Loucy (cell line): ENCODE measurements at regions not wholly inside any gene's neighbourhood (a gene's known extent, or its start where the extent isn't known, plus 50 kb on each side); places are given as distances from the start of the nearest gene placed in this dataset.

Source experiments
- H2AFZ ChIP-seq: fragments of 200-600 bp; sonication (generic); 2 replicates; pipeline ENCODE4 v1.6.0; 2016; ENCODE audit warnings: antibody characterized with exemption, mild to moderate bottlenecking, low read length, moderate library complexity
- H3F3A ChIP-seq: fragments of 200-600 bp; 2 replicates; pipeline ENCODE4 v1.6.0; 2016; ENCODE audit warnings: antibody characterized with exemption, low read depth, mild to moderate bottlenecking
- H3K27me3 ChIP-seq: fragments of 200-600 bp; sonication (generic); 2 replicates; pipeline ENCODE4 v1.6.1; 2014; ENCODE audit warnings: low read length, mild to moderate bottlenecking; ENCODE audit not compliant: insufficient read depth, poor library complexity, severe bottlenecking
- H3K36me3 ChIP-seq: fragments of 200-600 bp; sonication (generic); 2 replicates; pipeline ENCODE4 v1.6.1; 2016; ENCODE audit warnings: low read length; ENCODE audit not compliant: insufficient read depth
- H3K4me1 ChIP-seq: fragments of 200-600 bp; sonication (generic); 2 replicates; pipeline ENCODE4 v1.5.1; 2014; ENCODE audit warnings: low read length, mild to moderate bottlenecking; ENCODE audit not compliant: insufficient read depth, poor library complexity, severe bottlenecking
- H3K4me2 ChIP-seq: fragments of 200-600 bp; sonication (generic); 2 replicates; pipeline ENCODE4 v1.6.0; 2014; ENCODE audit warnings: antibody characterized with exemption, low read length, low read depth, mild to moderate bottlenecking; ENCODE audit not compliant: poor library complexity, severe bottlenecking
- H3K4me3 ChIP-seq: fragments of 200-600 bp; sonication (generic); 2 replicates; pipeline ENCODE4 v1.5.1; 2014; ENCODE audit warnings: low read length, mild to moderate bottlenecking, mixed read lengths; ENCODE audit not compliant: poor library complexity, severe bottlenecking
- H3K79me2 ChIP-seq: fragments of 200-600 bp; sonication (generic); 2 replicates; pipeline ENCODE4 v1.6.1; 2014; ENCODE audit warnings: low read length; ENCODE audit not compliant: insufficient read depth
- H3K9ac ChIP-seq: fragments of 200-600 bp; sonication (generic); 2 replicates; pipeline ENCODE4 v1.6.0; 2014; ENCODE audit warnings: mild to moderate bottlenecking, low read depth, low read length, moderate library complexity; ENCODE audit not compliant: poor library complexity, severe bottlenecking
- H3K9me2 ChIP-seq: fragments of 200-600 bp; sonication (generic); replicated peaks from 2 replicates; pipeline ENCODE4 v1.6.1; 2016; ENCODE audit warnings: low read depth, low read length, mixed read lengths
- H3K9me3 ChIP-seq: fragments of 200-600 bp; sonication (generic); 2 replicates; pipeline ENCODE4 v1.6.1; 2014; ENCODE audit warnings: mild to moderate bottlenecking, antibody characterized with exemption, low read length, low read depth; ENCODE audit not compliant: insufficient read depth
- H4K20me1 ChIP-seq: fragments of 200-600 bp; sonication (generic); 2 replicates; pipeline ENCODE4 v1.6.0; 2014; ENCODE audit warnings: antibody characterized with exemption, low read length, mild to moderate bottlenecking; ENCODE audit not compliant: insufficient read depth, poor library complexity, severe bottlenecking
- CTCF ChIP-seq: fragments of 200-600 bp; sonication (generic); conservative IDR thresholded peaks from 2 replicates; pipeline ENCODE4 v1.5.1; 2014; ENCODE audit warnings: mild to moderate bottlenecking, antibody characterized with exemption, low read length
- EZH2phosphoT487 ChIP-seq: fragments of 200-600 bp; IDR thresholded peaks from 2 replicates; pipeline ENCODE4 v1.6.1; 2018; ENCODE audit warnings: antibody characterized with exemption, mild to moderate bottlenecking, moderate library complexity, borderline replicate concordance

GRCh38 chr3:22319446-22319845 lies 568.4 kb upstream of the ZNF385D start:
- Histone ChIP-seq H3K4me3 (no peak overlapping the region), H4K20me1 (no peaks in the 10 kb centered on the region), H3K9me2 (no peaks in the 10 kb centered on the region), H3K79me2 (no peaks in the 10 kb centered on the region), H3K36me3 (no peaks in the 10 kb centered on the region), H3K27me3 (no peaks in the 10 kb centered on the region), H3F3A (no peaks in the 10 kb centered on the region), H3K4me1 (no peaks in the 10 kb centered on the region), H2AFZ (no peak overlapping the region), H3K9ac (no peak overlapping the region), H3K9me3 (no peaks in the 10 kb centered on the region), H3K4me2 (no peak overlapping the region)
- no peak for TF ChIP-seq CTCF
- TF ChIP-seq EZH2phosphoT487 = no peak

- no peak overlapping the region for H3K4me3 ChIP-seq
- H3K79me2 ChIP-seq = no peaks in the 10 kb centered on the region
- no peaks in the 10 kb centered on the region for H4K20me1 ChIP-seq
- H3K9me2 ChIP-seq = no peaks in the 10 kb centered on the region
- H3K36me3 ChIP-seq = no peaks in the 10 kb centered on the region
- H3K4me2 ChIP-seq = no peak overlapping the region
- no peak overlapping the region for H2AFZ ChIP-seq
- H3F3A ChIP-seq = no peaks in the 10 kb centered on the region
- H3K9ac ChIP-seq = no peak overlapping the region
- no peaks in the 10 kb centered on the region for H3K4me1 ChIP-seq
- no peaks in the 10 kb centered on the region for H3K27me3 ChIP-seq
- no peak for TF ChIP-seq EZH2phosphoT487
- no peak for TF ChIP-seq CTCF
- H3K9me3 ChIP-seq = no peaks in the 10 kb centered on the region
Measured at GRCh38 chr3:22322861-22323260, 571.9 kb upstream of the ZNF385D start.

- TF ChIP-seq EZH2phosphoT487 (no peak), CTCF (no peak)
- Histone ChIP-seq H2AFZ (no peak overlapping the region), H3K36me3 (no peaks in the 10 kb centered on the region), H3F3A (no peaks in the 10 kb centered on the region), H4K20me1 (no peaks in the 10 kb centered on the region), H3K9ac (no peak overlapping the region), H3K4me2 (no peak overlapping the region), H3K4me3 (no peak overlapping the region), H3K27me3 (no peaks in the 10 kb centered on the region), H3K4me1 (no peaks in the 10 kb centered on the region), H3K9me2 (no peaks in the 10 kb centered on the region), H3K9me3 (no peaks in the 10 kb centered on the region), H3K79me2 (no peaks in the 10 kb centered on the region)
Measured at GRCh38 chr3:22326305-22326704, 575.3 kb upstream of the ZNF385D start.
